ENCODE measurements at regions not wholly inside any gene's neighbourhood (a gene's known extent, or its start where the extent isn't known, plus 50 kb on each side); places are given as distances from the start of the nearest gene placed in this dataset.

DNA sequence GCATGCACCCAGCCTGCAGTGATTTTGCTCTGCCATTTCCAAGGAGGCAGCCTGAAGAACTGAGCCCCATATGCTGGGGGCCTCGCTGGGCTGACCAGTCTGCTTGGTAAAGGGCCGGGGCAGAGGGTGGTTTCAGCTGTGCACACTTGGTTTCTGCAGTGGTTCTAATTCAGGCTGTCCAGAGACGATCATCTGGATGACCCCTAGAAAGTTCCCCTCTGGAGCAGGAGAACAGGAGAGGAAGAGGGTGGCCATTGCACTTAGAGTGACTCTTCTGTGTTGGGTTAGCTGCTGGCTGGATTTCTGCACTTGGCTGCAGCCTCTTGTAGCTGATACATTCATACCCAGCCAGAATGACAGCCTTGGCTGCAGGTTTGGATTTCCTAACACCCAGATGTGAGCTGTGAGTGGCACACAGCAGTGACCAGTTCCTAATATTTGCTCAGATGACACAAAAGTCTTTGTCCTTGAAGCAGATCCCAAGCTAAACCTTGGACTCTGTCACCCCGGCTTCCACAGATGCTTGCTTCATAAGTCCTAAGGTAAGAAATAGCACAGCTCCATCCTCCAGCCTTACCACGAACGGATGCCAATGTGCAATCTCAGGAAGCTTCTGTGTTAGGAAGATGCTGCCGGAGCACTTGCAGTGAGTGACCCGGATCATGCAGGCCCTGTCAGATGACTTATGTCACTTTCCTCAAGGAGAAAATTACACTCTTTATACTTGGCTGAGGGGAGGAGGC is 105.6 kb downstream of the HNRNPLL start (continued):
- peak; percentile 76 for TF ChIP-seq POGZ (CRISPR knock-in tag; IDR thresholded peaks at IDR 0.05)
- TF ChIP-seq MTA1 (CRISPR knock-in tag; IDR thresholded peaks at IDR 0.05; ENCODE audit: borderline replicate concordance), result peak; percentile 80
- no peak for TF ChIP-seq ZBTB8A (CRISPR knock-in tag; IDR thresholded peaks at IDR 0.05; ENCODE audit: borderline replicate concordance, low read depth)
- 0 out of 2 replicates have a peak, but pooled peaks have one; percentile 53 for TF ChIP-seq ZNF431 (CRISPR knock-in tag; IDR thresholded peaks at IDR 0.05; ENCODE audit: borderline replicate concordance, low read depth)
- TF ChIP-seq ZFP1 (CRISPR knock-in tag; IDR thresholded peaks at IDR 0.05), result peak; percentile 99
- TF ChIP-seq, protein P1, sequence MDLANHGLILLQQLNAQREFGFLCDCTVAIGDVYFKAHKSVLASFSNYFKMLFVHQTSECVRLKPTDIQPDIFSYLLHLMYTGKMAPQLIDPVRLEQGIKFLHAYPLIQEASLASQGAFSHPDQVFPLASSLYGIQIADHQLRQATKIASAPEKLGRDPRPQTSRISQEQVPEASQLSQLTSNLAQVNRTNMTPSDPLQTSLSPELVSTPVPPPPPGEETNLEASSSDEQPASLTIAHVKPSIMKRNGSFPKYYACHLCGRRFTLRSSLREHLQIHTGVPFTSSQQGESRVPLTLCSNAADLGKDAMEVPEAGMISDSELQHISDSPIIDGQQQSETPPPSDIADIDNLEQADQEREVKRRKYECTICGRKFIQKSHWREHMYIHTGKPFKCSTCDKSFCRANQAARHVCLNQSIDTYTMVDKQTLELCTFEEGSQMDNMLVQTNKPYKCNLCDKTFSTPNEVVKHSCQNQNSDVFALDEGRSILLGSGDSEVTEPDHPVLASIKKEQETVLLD (CRISPR knock-in tag; IDR thresholded peaks at IDR 0.05; ENCODE audit: low read depth), result no peak
- no peak for TF ChIP-seq ZNF17 (CRISPR knock-in tag; IDR thresholded peaks at IDR 0.05)
- TF ChIP-seq, protein P2, sequence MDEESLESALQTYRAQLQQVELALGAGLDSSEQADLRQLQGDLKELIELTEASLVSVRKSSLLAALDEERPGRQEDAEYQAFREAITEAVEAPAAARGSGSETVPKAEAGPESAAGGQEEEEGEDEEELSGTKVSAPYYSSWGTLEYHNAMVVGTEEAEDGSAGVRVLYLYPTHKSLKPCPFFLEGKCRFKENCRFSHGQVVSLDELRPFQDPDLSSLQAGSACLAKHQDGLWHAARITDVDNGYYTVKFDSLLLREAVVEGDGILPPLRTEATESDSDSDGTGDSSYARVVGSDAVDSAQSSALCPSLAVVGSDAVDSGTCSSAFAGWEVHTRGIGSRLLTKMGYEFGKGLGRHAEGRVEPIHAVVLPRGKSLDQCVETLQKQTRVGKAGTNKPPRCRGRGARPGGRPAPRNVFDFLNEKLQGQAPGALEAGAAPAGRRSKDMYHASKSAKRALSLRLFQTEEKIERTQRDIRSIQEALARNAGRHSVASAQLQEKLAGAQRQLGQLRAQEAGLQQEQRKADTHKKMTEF (CRISPR knock-in tag; IDR thresholded peaks at IDR 0.05), result peak; percentile 65
- peak; percentile 43; the same call in 1 of the 2 replicates for TF ChIP-seq YEATS4 (CRISPR knock-in tag; IDR thresholded peaks at IDR 0.05; ENCODE audit: borderline replicate concordance)
- no peak for TF ChIP-seq SPEN (CRISPR knock-in tag; IDR thresholded peaks at IDR 0.05; ENCODE audit: low read depth)
- no peak for TF ChIP-seq ZNF34 (CRISPR knock-in tag; IDR thresholded peaks at IDR 0.05; ENCODE audit: borderline replicate concordance)
- TF ChIP-seq MAFK (conservative IDR thresholded peaks at IDR 0.05 in 1 of 2, IDR thresholded peaks at IDR 0.05 in 1 of 2; ENCODE audit: low read length in 2 of 2), result 0 out of 4 replicates have a peak, but pooled peaks of 1 of the 2 experiments have one; percentile 42
- TF ChIP-seq, protein P3, sequence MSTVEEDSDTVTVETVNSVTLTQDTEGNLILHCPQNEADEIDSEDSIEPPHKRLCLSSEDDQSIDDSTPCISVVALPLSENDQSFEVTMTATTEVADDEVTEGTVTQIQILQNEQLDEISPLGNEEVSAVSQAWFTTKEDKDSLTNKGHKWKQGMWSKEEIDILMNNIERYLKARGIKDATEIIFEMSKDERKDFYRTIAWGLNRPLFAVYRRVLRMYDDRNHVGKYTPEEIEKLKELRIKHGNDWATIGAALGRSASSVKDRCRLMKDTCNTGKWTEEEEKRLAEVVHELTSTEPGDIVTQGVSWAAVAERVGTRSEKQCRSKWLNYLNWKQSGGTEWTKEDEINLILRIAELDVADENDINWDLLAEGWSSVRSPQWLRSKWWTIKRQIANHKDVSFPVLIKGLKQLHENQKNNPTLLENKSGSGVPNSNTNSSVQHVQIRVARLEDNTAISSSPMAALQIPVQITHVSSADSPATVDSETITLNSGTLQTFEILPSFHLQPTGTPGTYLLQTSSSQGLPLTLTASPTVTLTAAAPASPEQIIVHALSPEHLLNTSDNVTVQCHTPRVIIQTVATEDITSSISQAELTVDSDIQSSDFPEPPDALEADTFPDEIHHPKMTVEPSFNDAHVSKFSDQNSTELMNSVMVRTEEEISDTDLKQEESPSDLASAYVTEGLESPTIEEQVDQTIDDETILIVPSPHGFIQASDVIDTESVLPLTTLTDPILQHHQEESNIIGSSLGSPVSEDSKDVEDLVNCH (CRISPR knock-in tag; IDR thresholded peaks at IDR 0.05), result no peak
- TF ChIP-seq, protein P4, sequence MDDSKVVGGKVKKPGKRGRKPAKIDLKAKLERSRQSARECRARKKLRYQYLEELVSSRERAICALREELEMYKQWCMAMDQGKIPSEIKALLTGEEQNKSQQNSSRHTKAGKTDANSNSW (CRISPR knock-in tag; IDR thresholded peaks at IDR 0.05; ENCODE audit: borderline replicate concordance), result no peak
- peak; percentile 57; the same call in 1 of the 2 replicates for TF ChIP-seq ZNF644 (CRISPR knock-in tag; IDR thresholded peaks at IDR 0.05; ENCODE audit: low read depth)
- TF ChIP-seq ZFY (CRISPR knock-in tag; IDR thresholded peaks at IDR 0.05), result no peak; the same call in 1 of the 2 replicates
- TF ChIP-seq ZNF841 (CRISPR knock-in tag; IDR thresholded peaks at IDR 0.05; ENCODE audit: borderline replicate concordance), result no peak
- TF ChIP-seq ZNF569 (CRISPR knock-in tag; IDR thresholded peaks at IDR 0.05; ENCODE audit: borderline replicate concordance), result no peak
- TF ChIP-seq RXRA (CRISPR knock-in tag; IDR thresholded peaks at IDR 0.05), result peak; percentile 75; the same call in 1 of the 2 replicates
- TF ChIP-seq TARDBP (CRISPR knock-in tag; IDR thresholded peaks at IDR 0.05), result no peak
- no peak; the same call in 1 of the 2 replicates for TF ChIP-seq CAMTA2 (CRISPR knock-in tag; IDR thresholded peaks at IDR 0.05; ENCODE audit: borderline replicate concordance)
- TF ChIP-seq, protein P5, sequence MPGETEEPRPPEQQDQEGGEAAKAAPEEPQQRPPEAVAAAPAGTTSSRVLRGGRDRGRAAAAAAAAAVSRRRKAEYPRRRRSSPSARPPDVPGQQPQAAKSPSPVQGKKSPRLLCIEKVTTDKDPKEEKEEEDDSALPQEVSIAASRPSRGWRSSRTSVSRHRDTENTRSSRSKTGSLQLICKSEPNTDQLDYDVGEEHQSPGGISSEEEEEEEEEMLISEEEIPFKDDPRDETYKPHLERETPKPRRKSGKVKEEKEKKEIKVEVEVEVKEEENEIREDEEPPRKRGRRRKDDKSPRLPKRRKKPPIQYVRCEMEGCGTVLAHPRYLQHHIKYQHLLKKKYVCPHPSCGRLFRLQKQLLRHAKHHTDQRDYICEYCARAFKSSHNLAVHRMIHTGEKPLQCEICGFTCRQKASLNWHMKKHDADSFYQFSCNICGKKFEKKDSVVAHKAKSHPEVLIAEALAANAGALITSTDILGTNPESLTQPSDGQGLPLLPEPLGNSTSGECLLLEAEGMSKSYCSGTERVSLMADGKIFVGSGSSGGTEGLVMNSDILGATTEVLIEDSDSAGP (CRISPR knock-in tag; IDR thresholded peaks at IDR 0.05; ENCODE audit: borderline replicate concordance), result peak; percentile 53
- TF ChIP-seq RFX5 (IDR thresholded peaks at IDR 0.05; ENCODE audit: low read depth, low read length), result no peak
